ENCODE measurements at regions not wholly inside any gene's neighbourhood (a gene's known extent, or its start where the extent isn't known, plus 50 kb on each side); places are given as distances from the start of the nearest gene placed in this dataset.
"Not testable (repeated sequence)": the region's sequence is repeated elsewhere in the genome, so short reads cannot be mapped to it uniquely, and the experiment has no call there.

DNA sequence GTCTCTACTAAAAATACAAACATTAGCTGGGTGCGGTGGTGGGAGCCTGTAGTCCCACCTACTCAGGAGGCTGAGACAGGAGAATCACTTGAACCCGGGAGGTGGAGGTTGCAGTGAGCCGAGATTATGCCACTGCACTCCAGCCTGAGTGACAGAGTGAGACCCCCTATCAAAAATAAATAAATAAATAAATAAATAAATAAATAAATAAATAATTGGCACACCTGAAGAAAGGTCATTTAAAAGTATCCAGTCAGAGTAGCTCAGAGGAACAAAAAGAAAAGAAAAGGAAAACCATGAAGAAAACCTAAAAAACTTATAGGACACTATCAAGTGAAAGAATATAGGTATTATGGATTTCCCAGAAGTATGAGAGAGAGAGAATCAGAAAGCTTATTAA, 330.1 kb upstream of the AR start:
- H3K27me3 Mint-ChIP-seq = peaks cover 52% of the 10 kb centered on the region
- not testable (repeated sequence) for H3K4me1 Mint-ChIP-seq (ENCODE audit: low read depth); H3K9me3 Mint-ChIP-seq; H3K4me3 Mint-ChIP-seq; DNase-seq; H3K27ac Mint-ChIP-seq; H3K36me3 Mint-ChIP-seq (ENCODE audit: low read depth)

DNA sequence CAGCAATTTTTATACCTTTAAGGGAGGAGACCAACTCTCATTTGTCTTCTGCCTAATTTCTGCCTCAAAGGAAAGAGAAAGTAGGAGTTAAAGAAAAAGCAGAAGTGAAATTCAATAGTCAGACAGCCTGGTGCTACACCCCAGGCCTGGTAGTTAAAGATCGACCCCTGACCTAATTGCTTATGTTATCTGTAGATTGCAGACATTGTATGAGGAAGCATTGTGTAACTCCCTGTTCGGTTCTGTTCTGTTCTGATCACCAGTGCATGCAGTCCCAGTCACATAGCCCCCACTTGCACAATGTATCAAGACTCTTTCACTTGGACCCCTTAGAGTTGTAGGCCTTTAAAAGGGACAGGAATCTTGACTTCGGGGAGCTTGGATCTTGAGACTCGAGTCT, 335.9 kb upstream of the AR start:
- Mint-ChIP-seq H3K4me3 (no peak overlapping the region), H3K27ac (no peak overlapping the region), H3K4me1 (ENCODE audit: low read depth) (no peaks in the 10 kb centered on the region), H3K27me3 (peaks cover 48% of the 10 kb centered on the region), H3K36me3 (ENCODE audit: low read depth) (no peaks in the 10 kb centered on the region), H3K9me3 (no peaks in the 10 kb centered on the region)
- no peak for DNase-seq

- no peak overlapping the region for H3K27ac Mint-ChIP-seq
- no peaks in the 10 kb centered on the region for H3K4me1 Mint-ChIP-seq (ENCODE audit: low read depth)
- H3K9me3 Mint-ChIP-seq = no peaks in the 10 kb centered on the region
- no peaks in the 10 kb centered on the region for H3K36me3 Mint-ChIP-seq (ENCODE audit: low read depth)
- no peak for DNase-seq
- peaks cover 41% of the 10 kb centered on the region for H3K27me3 Mint-ChIP-seq
- no peak overlapping the region for H3K4me3 Mint-ChIP-seq
Measured at GRCh38 chrX:67159437-67159836, 384.4 kb upstream of the AR start.

- no peaks in the 10 kb centered on the region for H3K36me3 Mint-ChIP-seq (ENCODE audit: low read depth)
- no peaks in the 10 kb centered on the region for H3K9me3 Mint-ChIP-seq
- no peak overlapping the region for H3K27ac Mint-ChIP-seq
- H3K4me1 Mint-ChIP-seq (ENCODE audit: low read depth) = no peaks in the 10 kb centered on the region
- peaks cover 19% of the 10 kb centered on the region for H3K27me3 Mint-ChIP-seq
- DNase-seq = no peak
- no peak overlapping the region for H3K4me3 Mint-ChIP-seq
Measured at GRCh38 chrX:67114635-67115034, 429.2 kb upstream of the AR start.

- Mint-ChIP-seq H3K36me3 (ENCODE audit: low read depth) (no peaks in the 10 kb centered on the region), H3K27ac (no peak overlapping the region)
- no peak for DNase-seq
Measured at GRCh38 chrX:67105758-67106116, 438.1 kb upstream of the AR start.

DNA sequence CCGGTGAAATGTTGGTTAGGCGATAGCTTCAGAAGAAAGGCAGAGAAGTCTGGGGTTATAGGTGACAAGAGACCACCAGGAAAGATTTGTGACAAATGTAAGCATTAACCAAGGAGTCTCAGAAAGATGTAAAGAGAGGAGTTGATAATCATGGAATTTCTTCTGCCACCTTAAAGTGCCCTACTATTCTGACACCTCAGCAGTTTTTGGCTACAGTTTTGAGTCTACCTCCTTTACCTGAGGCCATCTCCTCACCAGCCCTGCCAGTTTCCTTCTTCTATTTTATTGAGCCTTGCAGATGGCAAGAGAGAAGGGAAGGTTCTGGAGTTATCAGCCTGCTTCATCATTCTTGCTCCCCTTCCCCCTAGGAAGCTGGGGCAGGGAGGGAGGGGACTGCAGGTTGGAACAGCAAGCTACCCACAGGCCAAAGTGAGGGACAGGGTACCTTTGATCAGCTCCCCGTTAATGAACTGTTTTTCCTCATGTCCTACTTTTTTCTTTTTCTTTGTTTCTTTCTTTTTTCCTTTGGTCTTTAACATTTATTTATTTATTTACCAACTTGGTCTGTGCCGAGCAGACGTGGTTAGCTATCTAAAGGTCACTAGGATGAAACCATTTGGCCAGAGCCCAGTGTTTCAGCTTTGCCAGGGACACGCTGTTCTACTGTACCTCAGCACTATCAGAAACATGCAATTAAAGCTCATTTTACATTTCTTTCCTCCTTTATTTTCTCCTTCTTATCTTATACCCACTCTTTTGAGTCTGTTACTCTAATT, 438.7 kb upstream of the AR start:
- no peaks in the 10 kb centered on the region for H3K9me3 Mint-ChIP-seq
- H3K4me3 Mint-ChIP-seq = no peak overlapping the region
- no peaks in the 10 kb centered on the region for H3K4me1 Mint-ChIP-seq (ENCODE audit: low read depth)
- no peak for DNase-seq
- H3K27me3 Mint-ChIP-seq = peaks cover 49% of the 10 kb centered on the region
- no peaks in the 10 kb centered on the region for H3K36me3 Mint-ChIP-seq (ENCODE audit: low read depth)
- H3K27ac Mint-ChIP-seq = no peak overlapping the region

More at GRCh38 chrX:67105758-67106116, 438.1 kb upstream of the AR start:
- Mint-ChIP-seq H3K27me3 (peaks cover 49% of the 10 kb centered on the region), H3K4me1 (ENCODE audit: low read depth) (no peaks in the 10 kb centered on the region), H3K9me3 (no peaks in the 10 kb centered on the region), H3K4me3 (no peak overlapping the region)

DNA sequence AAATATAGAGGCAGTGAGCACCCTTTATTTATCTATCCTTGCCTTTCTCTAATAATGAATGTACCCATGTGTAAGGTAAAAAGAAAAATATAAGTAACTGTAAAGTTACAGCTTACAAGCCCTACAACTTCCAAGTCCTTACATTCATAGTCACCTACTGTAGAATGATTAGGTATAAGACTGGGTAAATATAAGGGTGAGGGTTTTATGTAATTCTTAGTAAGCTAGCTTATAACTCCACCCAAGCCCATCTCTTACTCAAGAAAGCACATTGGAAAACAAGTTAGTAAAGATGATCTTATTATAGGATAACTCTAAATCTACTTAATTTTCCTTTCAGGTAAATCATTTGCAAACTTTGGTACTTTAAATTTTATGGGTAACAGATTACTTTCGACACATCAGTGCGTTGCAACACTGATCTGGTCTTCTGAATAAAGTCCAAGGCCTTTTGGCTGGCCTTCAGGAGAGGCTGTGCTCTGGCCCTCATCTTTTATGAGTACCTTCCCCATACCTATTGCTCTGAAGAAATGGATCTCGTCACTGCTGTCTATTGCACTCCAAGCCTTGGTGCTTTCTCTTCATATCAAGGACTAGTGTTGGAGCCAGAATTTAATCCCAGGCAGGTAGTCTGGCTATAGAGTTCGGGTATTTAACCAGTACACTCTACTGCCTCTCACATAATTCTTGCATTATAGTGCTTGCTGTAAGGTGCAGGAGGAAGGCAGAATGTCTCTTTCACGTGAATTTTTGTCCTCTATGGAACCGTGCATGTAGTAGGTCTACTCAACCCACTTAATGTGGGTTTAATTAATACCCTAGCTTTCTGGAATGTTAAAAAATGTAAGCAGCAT, 443.6 kb upstream of the AR start:
- no peaks in the 10 kb centered on the region for H3K36me3 Mint-ChIP-seq (ENCODE audit: low read depth)
- H3K27ac Mint-ChIP-seq = no peak overlapping the region
- no peak overlapping the region for H3K4me3 Mint-ChIP-seq
- no peaks in the 10 kb centered on the region for H3K9me3 Mint-ChIP-seq
- no peaks in the 10 kb centered on the region for H3K4me1 Mint-ChIP-seq (ENCODE audit: low read depth)
- H3K27me3 Mint-ChIP-seq = peaks cover 33% of the 10 kb centered on the region
- DNase-seq = no peak

DNA sequence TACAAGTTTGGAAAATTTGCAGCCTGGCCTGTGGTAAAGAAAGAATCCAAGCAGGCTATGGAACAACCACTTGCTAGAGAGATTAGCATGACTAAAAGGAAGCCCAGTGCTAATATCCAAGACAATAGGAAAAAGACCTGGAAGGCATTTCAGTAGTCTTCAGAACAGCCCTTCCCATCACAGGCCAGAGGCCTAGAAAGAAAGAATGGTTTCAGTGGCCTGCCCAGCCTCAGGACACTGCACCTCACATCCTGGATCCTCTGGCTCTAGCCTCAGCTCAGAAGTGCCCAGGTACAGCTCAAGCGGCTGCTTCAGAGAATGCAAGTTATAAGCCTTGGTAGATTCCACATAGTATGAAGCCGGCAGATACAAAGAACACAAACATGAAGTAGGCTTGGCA, 449.8 kb upstream of the AR start:
- H3K4me3 Mint-ChIP-seq = no peak overlapping the region
- no peaks in the 10 kb centered on the region for H3K36me3 Mint-ChIP-seq (ENCODE audit: low read depth)
- H3K9me3 Mint-ChIP-seq = no peaks in the 10 kb centered on the region
- no peaks in the 10 kb centered on the region for H3K4me1 Mint-ChIP-seq (ENCODE audit: low read depth)
- H3K27me3 Mint-ChIP-seq = peaks cover 16% of the 10 kb centered on the region
- DNase-seq = no peak
- no peak overlapping the region for H3K27ac Mint-ChIP-seq

DNA sequence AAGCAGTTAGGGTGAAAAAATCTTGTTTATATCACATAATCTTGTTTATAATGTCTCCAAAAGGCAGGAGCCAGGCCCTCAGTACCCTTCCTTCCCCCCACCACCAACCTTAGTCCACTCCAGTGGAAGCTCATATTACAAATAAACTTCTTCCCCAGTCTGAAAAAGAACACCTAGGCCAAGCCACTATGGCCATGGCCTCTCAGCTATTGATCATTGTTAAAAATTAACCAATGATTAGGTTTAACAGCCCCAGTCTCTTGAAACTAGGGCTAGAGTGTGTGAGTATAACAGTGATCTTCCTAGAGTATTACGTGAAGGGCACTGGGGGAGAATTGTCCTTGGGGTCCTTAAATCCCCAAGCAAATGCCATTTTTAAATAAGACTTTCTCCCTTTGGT, 411.9 kb upstream of the EDA2R start:
- no peak for DNase-seq
- H3K27me3 Mint-ChIP-seq = peaks cover 12% of the 10 kb centered on the region
- H3K9me3 Mint-ChIP-seq = no peaks in the 10 kb centered on the region
- H3K4me1 Mint-ChIP-seq (ENCODE audit: low read depth) = no peaks in the 10 kb centered on the region
- no peak overlapping the region for H3K4me3 Mint-ChIP-seq
- no peak overlapping the region for H3K27ac Mint-ChIP-seq
- no peaks in the 10 kb centered on the region for H3K36me3 Mint-ChIP-seq (ENCODE audit: low read depth)

GRCh38 chrX:67044866-67045265, 406.0 kb upstream of the EDA2R start:
- H3K4me3 Mint-ChIP-seq = no peak overlapping the region
- H3K27me3 Mint-ChIP-seq = peaks cover 19% of the 10 kb centered on the region
- no peaks in the 10 kb centered on the region for H3K9me3 Mint-ChIP-seq
- DNase-seq = no peak
- H3K4me1 Mint-ChIP-seq (ENCODE audit: low read depth) = no peaks in the 10 kb centered on the region
- H3K27ac Mint-ChIP-seq = no peak overlapping the region
- no peaks in the 10 kb centered on the region for H3K36me3 Mint-ChIP-seq (ENCODE audit: low read depth)

DNA sequence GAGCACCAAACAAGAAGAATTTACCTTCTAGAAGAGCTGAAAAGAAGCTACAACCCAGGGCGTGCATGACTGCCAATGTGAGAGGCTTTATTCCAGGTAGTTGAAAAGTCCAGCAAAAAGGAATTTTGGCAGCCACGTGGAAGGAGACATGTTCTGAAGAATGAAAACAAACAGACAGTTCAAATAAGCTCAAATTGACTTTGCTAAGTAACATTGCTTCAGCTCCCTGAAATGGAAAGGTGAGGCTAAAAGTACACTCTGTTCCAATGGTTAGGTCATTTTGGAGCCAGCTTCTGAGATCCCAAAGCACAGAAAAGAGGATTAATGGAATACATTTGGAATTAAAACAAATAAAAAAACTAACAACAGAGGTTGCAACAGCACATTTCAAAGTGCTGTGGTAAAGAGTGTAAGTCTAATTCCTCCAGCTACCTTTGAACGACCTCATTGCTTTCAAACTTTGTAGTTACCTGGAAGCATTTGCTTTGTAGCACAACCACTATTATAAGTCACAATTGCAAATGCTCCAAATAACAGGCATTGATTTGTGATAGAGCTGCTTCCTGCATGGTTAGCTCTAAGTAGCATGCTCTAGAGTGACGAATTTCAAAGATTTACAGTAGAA, 405.3 kb upstream of the EDA2R start:
- H3K4me1 Mint-ChIP-seq (ENCODE audit: low read depth) = no peaks in the 10 kb centered on the region
- H3K4me3 Mint-ChIP-seq = no peak overlapping the region
- no peaks in the 10 kb centered on the region for H3K36me3 Mint-ChIP-seq (ENCODE audit: low read depth)
- no peak for DNase-seq
- peaks cover 20% of the 10 kb centered on the region for H3K27me3 Mint-ChIP-seq
- no peak overlapping the region for H3K27ac Mint-ChIP-seq
- H3K9me3 Mint-ChIP-seq = no peaks in the 10 kb centered on the region

GRCh38 chrX:67004451-67004850, 365.6 kb upstream of the EDA2R start:
- peaks cover 49% of the 10 kb centered on the region for H3K27me3 Mint-ChIP-seq
- no peak for DNase-seq
- H3K27ac Mint-ChIP-seq = no peak overlapping the region
- H3K36me3 Mint-ChIP-seq (ENCODE audit: low read depth) = no peaks in the 10 kb centered on the region
- peaks cover 2% of the 10 kb centered on the region for H3K9me3 Mint-ChIP-seq
- H3K4me3 Mint-ChIP-seq = no peak overlapping the region
- no peaks in the 10 kb centered on the region for H3K4me1 Mint-ChIP-seq (ENCODE audit: low read depth)

DNA sequence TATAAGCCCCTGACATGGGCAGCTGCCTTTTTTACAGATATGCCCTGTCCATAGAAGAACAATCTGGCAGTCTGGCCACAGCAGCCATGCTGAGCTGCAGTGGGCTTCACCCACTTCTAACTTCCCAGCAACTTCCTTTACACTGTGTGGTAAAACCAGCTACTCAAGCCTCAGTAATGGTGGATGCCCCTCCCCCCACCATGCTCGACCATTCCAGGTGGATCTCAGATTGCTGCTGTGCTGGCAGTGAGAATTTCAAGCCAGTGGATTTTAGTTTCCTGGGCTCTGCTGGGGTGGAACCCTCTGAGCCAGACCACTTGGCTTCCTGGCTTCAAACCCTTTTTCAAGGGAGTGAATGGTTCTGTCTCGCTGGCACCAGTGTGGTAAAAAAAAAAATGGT, 355.9 kb upstream of the EDA2R start:
- H3K27me3 Mint-ChIP-seq = peaks cover 40% of the 10 kb centered on the region
- H3K27ac Mint-ChIP-seq = no peak overlapping the region
- H3K4me1 Mint-ChIP-seq (ENCODE audit: low read depth) = no peaks in the 10 kb centered on the region
- no peaks in the 10 kb centered on the region for H3K36me3 Mint-ChIP-seq (ENCODE audit: low read depth)
- DNase-seq = no peak
- no peak overlapping the region for H3K4me3 Mint-ChIP-seq
- no peaks in the 10 kb centered on the region for H3K9me3 Mint-ChIP-seq

GRCh38 chrX:66992077-66992476, 353.2 kb upstream of the EDA2R start:
- H3K9me3 Mint-ChIP-seq; H3K4me3 Mint-ChIP-seq; H3K27ac Mint-ChIP-seq; DNase-seq; H3K36me3 Mint-ChIP-seq (ENCODE audit: low read depth); H3K4me1 Mint-ChIP-seq (ENCODE audit: low read depth): not testable (repeated sequence)
- H3K27me3 Mint-ChIP-seq = peaks cover 34% of the 10 kb centered on the region

DNA sequence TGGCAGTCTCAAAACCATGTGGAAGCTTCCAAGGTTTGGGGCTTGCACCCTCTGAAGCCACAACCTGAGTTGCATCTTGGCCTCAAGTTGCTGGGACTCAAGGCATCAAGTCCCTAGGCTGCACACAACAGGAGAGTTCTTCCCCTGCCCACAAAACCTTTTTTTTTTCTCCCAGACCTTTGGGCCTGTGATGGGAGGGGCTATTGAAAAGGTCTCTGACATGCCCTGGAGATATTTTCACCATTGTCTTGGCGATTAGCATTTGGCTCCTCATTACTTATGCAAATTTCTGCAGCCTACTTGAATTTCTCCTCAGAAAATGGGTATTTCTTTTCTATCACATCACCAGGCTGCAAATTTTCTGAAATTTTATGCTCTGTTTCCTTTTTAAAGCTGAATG, 349.5 kb upstream of the EDA2R start:
- no peak overlapping the region for H3K27ac Mint-ChIP-seq
- no peak overlapping the region for H3K4me3 Mint-ChIP-seq
- no peaks in the 10 kb centered on the region for H3K36me3 Mint-ChIP-seq (ENCODE audit: low read depth)
- H3K27me3 Mint-ChIP-seq = peaks cover 12% of the 10 kb centered on the region
- no peaks in the 10 kb centered on the region for H3K9me3 Mint-ChIP-seq
- no peaks in the 10 kb centered on the region for H3K4me1 Mint-ChIP-seq (ENCODE audit: low read depth)
- DNase-seq = no peak

All from activated T-cell treated with anti-CD3 and anti-CD28 coated beads, Interleukin-2, amount 50 U/mL, for 24 hours (primary cell).